Esophagus mucosa (tissue), 1 donor: ENCODE measurements at regions not wholly inside any gene's neighbourhood (a gene's known extent, or its start where the extent isn't known, plus 50 kb on each side); places are given as distances from the start of the nearest gene placed in this dataset.
"Not testable (repeated sequence)": the region's sequence is repeated elsewhere in the genome, so short reads cannot be mapped to it uniquely, and the experiment has no call there.

Experiments
- ATAC-seq: fragments of 200-7000 bp; cut with Tn5 transposase; one replicate; pipeline ENCODE4 v1.9.1; 2020
- donor health status: DM: yes; HTN: yes; CAD: no.

DNA sequence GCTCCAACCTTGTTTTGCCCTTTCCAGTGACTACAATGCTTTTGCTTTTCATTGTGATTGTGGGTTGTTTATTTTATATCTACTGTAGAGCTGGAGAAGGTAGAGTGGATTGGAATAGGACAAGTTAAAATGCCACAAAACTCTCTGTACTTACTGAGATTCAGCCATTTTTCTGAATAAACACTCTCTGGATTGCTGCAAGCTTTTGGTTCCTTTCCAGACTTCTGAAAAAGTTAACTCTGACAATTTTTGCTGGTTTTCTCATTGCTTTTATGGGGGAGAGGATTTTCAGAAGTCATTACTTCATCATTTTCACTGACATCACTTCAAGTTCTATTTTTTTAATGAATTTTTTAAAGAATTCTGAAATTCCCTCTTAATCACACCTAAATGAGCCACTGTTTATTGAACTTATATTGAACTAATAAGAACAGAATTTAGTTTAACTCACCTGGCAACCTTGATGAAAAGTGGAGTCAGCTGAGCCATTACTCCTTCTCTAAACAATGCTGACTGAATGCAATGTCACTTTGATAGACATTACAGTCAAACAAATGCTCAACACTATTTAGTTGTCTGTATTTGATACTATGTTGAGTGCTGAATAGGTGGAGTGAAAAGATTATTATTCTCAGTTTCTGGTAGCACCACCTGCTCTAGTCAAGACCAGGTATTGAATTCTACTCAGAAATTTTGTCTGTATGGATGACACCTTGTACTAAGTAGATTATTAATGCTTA is 303.5 kb downstream of the DLEU7 start:
- no peak for ATAC-seq

DNA sequence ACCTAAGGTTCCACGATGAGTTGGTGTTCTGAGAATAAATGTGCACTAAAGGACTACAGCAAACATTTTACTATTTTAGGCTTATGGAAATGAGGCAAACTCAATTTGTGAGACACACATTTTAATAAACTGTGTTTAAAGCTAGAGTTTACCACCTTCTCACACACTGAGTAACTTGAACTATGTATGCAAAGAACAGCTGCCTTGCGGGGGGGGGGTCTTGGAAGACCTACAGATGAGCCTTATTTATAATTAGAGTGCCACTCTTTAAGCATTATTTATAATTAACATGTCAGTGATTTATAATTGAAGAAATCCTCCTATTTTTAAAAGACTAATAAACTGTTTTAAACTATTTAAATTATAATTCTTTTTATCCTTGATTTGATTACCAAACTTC is 300.4 kb downstream of the DLEU7 start:
- no peak for ATAC-seq

DNA sequence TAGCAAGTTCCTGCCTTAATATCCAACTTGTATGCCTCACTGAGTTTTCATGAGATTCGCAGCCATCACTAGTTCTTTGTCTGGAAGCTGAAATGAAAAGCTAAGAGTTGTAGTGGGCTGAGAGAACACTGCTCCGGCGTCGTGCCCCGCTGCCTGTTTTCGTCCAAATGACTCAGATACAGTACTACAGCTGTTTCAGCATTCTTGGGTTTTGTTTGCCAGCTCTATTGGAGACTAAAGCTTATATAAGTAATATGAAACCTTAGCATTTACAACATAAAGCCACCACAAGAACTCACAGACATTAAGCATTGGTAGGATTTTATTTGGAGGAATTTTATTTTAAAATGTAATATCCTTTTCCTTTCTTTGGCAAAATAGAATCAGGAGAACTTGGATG is 299.7 kb downstream of the DLEU7 start:
- ATAC-seq, result no peak

DNA sequence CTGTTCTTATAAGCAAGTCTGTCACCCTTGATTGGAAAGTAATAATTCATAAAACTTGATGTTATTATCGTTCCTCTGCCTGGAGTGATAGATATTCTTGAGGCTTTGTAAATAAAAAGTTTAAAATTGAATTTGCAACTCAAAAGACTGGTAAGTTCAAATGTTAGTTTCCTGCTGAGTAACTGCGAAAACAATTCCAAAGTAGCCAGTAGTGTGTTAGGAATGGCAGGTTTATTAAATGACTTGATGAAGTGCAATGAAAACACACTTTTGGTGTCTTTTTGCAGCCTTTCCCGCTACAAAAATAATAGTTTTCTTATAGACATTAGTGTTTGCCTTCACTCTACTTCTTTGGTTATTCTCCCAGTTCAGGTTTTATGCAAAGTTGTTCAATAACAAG is 299.3 kb downstream of the DLEU7 start:
- no peak for ATAC-seq

DNA sequence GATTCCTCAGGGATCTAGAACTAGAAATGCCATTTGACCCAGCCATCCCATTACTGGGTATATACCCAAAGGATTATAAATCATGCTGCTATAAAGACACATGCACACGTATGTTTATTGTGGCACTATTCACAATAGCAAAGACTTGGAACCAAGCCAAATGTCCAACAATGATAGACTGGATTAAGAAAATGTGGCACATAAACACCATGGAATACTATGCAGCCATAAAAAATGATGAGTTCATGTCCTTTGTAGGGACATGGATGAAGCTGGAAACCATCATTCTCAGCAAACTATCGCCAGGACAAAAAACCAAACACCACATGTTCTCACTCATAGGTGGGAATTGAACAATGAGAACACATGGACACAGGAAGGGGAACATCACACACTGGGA is 296.3 kb downstream of the DLEU7 start:
- not testable (repeated sequence) for ATAC-seq

DNA sequence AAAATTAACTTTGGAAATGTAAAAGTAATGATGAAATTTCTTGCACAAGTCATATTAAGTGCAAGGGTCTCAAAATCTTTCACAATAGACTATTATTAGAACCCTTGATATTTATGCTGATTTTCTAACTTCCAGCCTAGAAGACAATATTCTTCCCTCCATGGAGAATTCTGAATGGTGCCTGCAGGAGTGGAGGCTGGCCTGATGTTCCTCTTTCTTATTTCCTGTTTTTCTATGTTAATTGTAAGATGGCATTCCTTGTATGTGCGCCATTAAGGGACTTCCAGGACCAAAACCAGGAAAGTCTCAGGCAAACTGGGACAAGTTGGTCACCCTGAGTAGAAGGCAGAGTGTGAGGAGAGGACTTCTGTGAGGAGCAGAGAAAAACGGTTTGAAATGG is 294.9 kb downstream of the DLEU7 start:
- no peak for ATAC-seq

DNA sequence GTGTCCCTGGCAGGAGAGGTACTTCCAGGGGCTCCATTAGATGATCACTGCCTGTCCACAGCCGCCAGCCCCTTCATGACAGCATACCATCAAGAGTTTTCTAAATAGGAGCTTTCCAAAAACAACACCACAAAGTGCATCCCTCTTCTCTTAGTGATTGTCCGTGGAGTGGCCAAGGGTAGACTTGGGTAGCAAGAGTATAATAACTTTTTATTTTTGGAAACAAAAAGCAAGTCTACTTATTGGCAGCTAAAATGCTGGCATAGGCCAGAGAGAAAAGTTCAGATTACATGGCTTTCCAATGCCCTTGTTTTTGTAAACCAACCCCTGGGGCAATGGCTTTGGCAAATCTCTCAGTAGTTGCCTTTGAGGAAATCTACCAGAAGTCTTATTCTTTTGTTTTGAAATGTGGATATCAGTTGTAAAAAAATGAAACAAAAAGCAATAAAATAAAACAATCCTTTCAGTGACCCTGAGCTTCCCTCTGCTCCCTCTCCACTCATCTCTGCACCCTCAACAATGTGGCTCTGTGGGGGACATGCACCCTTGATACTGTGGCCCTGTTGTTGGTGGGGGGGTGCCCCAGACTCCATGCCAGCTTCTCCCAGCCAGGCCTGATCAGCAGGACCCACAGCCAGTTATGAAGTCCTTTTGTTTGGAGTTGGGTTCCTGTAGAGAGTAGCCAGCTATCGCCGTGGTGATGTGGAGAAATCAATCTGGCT is 294.1 kb downstream of the DLEU7 start:
- no peak for ATAC-seq

DNA sequence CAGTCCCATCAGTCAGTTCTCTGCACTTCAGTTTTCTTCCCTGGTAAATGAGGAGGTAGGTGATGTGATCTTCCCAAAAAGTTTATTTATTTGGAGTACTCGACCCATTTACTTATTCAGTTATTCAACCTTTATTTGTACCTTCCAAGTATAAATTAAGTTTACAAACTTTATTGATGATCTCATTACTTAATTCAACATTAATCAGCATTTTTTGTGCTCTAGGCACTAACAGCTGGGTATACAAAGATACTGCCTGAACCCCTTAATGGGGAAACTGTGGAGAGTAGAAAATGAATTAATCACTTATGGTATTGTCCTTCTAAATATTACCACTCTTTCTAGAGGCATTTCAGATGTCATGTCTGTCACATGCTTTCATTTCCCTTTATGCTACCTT is 293.3 kb downstream of the DLEU7 start:
- ATAC-seq, result no peak

DNA sequence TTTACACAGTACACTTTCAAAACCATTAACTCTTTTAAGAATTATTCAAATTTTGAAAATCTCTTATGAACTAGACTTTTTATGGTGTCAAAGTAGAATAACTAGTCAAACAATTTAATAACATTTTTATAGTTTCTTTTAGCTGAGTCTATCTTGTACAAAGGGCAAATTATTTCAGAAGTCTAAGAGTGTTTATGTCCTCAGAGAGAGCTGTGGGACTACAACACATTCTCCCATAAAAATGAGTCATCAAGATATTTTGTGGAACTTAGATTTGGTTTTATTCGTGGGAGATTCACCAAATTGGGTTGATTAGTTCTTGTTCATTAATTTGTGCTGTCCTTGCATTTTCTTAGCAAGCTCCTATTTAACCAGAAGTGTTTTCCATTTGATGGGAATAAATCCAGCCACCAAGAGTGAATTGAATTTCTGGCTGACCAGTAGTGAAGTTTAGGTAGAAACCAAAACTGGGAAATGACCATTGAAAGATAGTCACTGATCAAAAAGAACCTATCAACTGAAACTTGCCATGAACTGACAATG is 291.0 kb downstream of the DLEU7 start:
- no peak for ATAC-seq

DNA sequence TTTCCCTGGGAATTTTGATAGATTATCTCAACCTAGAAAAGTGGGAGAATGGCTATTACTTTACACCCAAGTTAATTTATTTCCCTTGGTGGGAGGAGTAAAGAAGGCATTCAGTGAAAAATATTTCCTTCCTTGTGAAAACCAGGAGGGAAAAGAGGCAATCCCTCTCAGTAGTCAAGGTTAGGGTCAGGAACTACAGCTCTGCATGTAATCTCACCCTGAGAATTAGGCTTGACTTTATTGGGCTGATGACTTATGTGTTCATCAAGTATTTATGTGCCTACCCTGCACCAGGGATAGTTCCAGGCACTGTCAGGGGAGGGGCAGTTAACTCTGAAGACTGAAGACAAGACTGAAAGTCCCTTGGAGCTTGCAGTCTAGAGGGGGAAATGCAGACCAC is 281.8 kb downstream of the DLEU7 start:
- no peak for ATAC-seq

DNA sequence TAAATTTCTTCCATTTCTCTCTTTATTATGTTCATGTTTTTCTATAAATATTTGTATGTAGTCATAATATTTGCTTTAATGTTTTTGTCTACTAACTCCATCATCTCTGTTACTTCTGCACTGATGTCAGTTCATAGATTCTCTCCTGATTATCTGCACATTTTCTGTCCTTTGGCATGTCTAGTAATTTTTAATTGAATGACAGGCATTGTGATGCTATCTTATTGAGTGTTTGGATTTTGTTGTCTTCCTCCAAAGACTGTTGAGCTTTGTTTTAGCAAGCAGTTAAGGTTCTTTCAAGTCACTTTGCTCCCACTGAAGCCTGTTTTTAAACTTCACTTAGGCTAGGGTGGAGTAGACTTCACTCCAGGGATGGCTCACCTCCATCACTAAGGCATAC is 276.8 kb downstream of the DLEU7 start:
- no peak for ATAC-seq

DNA sequence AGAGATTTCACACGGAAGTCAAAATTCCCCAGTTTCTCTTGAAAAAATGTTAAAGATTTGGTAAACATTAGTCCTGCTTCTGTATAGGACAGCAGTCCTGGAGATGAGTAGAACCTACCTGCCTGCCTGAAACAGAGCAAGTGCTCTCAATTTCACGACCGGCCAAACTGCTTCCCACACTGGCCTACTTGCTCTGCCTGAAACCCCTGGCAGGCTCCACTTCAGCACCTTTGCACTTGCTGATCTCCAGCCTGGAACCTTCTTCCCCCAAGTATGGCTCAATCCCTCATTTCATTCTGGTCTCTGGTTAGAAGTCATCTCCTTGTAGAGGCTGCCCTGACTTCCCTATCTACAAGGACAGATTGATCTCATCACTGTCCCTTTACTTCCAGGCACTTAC is 271.4 kb downstream of the DLEU7 start:
- ATAC-seq, result no peak

DNA sequence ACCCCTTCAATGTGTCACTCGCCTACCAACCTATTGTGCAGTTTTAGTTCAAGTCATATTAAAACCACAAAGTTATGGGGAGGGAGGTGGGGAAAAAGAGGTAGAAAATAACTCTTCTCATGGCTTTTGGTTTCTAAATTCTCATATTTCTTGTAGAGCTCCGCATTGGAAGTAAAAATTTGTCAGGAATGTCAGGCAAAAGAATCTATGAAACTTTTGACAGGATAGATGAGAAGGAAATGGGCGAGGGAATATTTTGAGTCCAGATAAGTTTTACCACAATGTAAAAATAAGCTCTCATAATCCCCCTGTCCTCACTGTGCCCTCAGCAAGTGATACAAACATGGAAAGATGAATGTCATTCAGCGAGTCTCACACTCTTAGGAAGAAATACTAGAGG is 270.4 kb downstream of the DLEU7 start:
- ATAC-seq, result no peak

DNA sequence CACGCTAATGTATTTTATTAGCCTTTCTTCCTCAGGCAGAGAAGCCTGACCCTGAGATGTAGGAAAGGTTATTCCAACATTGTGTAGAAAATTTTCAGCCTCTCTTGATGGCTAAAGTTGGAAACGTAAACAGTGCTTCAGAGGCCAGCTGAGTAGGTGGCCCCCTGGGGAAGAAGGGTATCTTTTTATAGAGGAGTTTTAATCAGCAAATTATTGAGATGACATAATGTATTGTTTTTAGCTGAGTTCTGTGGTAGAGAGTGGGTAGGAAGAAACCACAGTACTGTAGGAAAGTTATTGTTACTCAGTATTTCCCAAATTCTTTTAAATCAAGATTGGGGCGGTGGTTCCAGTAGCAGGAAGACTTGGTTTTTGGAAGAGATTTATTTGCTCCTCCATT is 268.8 kb downstream of the DLEU7 start:
- no peak for ATAC-seq

DNA sequence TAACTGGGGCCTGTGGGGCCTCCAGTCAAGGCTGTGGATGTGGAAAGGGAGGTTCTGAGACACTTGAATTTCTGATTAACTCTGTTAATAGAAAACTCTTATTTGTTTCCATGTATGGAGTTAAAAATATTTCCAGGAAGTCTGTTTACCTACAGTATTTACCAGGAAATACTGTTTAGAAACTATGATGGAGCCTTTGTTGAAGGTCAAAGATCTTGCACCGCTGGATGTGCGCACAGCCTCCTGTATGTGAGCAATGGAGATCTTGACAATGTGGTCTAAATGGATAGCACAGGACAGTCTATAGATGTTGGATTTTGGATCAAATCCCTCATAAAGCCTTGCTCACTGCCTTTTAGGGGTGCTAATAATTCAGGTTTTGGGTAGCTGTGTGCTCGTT is 268.4 kb downstream of the DLEU7 start:
- ATAC-seq, result no peak

DNA sequence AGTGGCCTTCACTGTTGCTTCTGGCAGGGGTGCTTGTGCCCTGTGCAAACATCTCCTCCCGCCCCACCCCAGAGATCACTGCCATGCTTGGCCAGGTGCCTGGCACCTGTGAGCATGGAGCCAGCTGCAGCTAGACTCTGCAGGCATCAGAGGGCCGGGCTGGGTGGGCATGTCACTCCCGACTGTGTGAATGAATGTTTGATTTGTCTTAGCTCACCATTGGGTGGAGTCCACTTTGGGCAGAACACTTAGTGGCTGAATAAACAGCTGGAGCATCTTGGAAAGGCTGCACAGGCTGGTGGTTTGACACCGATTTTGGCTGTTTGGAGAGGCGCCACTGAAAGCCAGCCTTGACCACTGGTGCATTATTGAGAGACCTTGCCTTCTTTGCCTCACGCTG is 267.3 kb downstream of the DLEU7 start:
- ATAC-seq, result peak; percentile 36

DNA sequence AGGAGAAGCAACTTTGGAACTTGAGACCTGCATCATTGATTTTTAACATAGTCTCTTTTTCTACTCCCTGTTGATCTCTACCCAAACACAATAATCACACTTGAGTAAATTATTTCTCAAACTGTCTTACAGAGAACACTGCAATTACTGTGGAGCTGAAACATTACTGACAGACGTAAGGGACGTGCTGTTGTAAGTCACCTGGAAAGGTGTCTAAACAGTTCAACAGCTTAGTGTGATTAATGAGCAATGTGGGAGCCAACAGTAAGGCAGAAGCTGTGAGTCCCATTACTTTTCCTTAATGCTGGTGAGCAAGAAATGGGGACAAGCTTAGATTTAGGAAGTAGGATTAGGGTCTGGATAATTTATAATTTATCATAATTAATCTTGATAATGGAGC is 265.7 kb downstream of the DLEU7 start:
- ATAC-seq, result no peak

DNA sequence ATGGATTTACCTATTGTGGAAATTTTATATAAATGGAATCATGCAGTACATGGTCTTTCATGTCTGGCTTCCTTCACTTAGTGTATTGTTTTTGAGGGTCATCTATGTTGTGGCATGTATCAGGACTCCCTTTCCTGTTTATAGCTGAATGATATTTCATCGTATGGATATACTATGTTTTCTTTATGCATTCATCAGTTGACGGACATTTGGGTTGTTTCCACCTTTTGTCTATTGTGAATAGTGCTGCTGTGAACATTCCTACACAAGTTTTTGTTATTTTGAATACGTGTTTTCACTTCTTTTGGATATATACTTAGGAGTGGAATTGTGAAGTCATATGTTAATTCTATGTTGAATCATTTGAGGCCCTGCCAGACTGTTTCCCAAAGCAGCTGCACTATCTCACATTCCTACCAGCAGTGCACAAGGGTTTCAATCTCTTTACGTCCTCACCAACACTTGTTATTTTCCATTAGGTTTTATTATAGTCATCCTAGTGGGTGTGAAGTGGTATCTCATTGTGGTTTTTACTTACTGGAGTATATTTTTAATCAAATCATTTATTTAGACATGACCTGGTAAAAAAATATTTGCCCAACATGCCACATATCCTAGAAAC is 262.7 kb downstream of the DLEU7 start:
- no peak for ATAC-seq

DNA sequence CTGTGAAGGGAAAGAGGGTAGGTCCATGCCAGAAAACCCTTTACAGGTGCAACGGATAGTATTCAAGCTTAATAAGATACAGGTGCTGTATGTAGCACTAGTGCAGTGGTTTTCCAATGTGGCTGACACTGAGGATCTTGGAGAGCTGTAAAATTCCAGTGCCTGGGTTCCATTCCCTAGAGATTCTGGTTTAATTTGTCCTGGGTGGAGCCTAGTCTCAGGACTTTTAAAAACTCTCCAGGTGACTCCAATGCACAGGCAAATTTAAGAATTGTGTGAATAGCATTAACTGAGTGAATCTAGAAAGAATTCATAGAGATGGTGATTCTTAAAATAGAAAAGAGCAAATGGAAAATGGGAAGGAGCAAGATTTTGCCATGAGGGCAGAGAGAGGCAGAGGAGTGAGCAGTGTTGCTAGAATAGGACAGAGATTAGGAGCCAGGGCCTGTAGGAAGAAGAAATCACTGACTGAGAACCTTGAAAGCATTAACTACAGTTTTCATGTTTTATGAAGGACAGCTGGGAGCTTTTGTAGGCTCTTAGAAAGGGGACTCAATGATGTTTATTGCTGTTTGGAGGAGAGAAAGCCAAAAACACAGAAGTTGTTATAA is 261.8 kb downstream of the DLEU7 start:
- ATAC-seq, result no peak

DNA sequence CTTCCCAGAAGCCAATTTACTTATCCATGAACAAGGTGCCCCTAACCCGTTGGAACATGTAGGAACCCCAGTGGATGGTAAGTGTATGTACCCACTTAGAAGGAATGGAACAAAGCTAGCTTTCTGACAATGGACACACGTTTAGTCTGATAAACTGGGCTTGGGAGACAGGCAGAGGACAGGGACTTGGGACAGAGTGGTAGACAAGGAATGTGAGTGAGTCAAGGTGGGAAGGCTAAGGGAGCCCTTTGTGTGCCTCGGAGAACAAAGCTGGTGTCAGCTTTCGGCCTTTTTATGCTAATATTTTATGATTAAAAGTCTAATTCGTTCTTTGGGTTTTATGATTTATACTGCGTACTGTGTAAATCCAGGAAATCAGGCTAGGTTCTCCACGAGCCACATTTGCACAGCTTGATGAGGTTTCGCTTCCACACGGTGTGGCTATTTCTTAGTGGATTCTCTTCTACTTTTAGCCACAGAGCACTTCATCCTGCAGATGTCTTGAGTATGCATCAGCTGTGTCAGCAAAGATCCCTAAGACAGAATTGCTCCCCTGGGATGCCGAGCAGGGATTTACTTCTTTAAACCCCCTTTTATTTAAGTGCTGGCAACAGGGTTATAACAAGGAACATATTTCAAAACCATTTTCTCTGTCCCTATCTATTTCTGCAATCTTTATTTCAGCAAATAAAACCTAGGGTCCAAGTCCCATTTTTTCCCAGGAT is 258.5 kb downstream of the DLEU7 start:
- no peak for ATAC-seq

DNA sequence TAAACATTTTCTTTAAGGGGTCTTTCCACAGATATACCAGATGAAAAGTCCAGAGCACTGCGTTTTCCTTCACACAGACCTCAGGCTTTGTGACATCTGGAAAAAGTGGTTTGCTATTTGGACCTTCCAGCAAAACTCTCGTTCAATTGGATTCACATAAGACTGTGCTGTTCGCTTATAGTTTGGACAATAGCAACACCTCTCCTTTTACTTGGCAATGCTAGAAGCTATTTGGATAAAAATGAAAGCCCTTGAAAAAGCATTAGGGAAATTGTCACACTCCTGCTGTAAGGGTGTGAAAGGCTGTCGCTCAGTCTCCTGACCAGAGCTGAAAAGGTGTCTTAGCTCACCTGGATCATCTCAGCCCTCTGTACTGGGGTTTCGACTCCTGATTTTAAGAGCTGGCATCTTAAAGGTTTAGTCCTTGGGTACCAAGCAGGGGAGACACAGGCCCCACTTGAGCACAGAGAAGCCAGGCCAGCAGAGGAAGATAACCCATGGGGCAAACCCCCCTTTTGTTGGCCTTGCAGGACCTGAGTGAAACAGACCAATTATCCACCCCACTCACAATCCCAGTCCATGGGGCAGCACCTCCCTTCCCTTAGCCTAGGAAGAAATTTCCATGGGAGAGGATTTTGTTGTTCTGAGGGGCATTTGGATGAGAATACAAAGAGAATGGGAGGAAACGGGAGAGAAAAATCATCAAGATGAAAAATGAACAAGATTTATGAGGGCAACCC is 257.6 kb downstream of the DLEU7 start:
- no peak for ATAC-seq
